HG03342 (cell line): ENCODE measurements at regions not wholly inside any gene's neighbourhood (a gene's known extent, or its start where the extent isn't known, plus 50 kb on each side); places are given as distances from the start of the nearest gene placed in this dataset.
"Not testable (repeated sequence)": the region's sequence is repeated elsewhere in the genome, so short reads cannot be mapped to it uniquely, and the experiment has no call there.

Source experiments
- ATAC-seq: cut with Tn5 transposase; IDR thresholded peaks from one replicate; pipeline ENCODE4 v1.9.1; 2021; ENCODE audit warnings: mild to moderate bottlenecking, moderate library complexity; ENCODE audit not compliant: unreplicated experiment

DNA sequence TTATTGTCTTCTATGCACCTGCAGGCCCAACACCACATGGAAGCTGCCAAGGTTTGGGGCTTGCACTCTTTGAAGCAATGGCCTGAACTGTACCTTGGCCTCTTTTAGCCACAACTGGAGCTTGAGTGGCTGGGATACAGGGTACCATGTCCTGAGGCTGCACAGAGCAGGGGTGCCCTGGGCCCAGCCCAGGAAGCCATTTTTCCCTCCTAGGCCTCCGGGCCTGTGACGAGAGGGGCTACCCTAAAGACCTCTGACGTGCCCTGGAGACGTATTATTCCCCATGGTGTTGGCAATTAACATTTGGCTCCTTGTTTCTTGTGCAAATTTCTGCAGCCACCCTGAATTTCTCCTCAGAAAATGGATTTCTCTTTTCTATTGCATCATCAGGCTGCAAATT is 519.9 kb upstream of the MAGEB18 start:
- ATAC-seq: no peak

DNA sequence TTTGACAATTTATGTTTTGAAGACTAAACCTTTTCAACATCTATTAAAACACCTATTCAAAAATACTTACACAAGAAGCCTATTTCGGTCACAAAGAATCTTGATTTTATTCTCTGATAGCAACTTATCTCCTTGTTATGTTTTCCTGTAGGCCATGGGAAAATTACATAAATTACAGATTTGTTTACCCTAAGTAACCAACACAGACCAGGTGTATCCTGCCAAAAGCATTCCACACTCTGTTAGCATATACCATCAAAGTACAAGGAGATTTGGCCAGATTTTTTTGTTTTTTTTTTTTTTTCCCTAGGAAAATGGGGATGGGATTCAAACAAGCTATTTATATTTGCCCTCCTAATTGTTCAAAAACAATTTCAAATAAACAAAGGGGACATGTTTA is 497.9 kb upstream of the MAGEB18 start:
- ATAC-seq: no peak

DNA sequence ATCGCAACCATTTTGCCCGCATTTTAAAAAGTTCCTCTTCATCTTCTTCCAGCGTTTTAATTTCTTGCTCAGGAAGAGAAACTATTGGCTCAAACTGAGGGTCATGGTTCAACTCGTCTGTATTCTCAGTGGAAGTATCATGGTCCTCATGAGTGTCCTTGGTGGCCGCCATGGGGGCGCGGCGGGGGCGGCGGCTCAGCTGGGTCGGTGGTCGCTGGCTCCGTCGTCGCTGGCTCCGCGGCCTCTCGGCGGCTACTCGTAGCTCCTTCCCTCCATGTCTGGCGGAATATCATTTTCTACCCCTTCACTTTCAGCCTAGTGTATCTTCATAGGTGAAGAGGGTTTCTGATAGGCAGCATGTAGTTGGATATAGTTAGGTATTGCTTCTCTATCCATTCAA is 492.0 kb upstream of the MAGEB18 start:
- no peak for ATAC-seq

DNA sequence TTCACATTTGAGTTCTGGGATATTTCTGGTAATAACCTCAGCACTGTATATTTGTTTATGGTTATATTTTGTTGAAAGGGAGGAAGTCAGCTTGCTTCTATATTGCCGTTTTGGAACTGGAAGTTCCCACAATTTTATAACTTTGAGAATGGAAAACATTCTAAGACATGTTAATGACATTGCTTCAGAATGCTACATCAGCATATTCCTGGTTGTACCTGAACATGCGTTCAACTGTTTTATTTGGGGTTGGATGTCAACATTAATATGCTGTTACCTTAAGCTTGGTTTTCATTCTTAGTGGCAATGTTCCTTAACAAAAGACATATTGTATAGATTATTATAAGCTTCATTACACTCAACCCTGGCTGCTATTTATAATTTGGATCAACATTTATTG is 489.4 kb upstream of the MAGEB18 start:
- ATAC-seq: no peak

DNA sequence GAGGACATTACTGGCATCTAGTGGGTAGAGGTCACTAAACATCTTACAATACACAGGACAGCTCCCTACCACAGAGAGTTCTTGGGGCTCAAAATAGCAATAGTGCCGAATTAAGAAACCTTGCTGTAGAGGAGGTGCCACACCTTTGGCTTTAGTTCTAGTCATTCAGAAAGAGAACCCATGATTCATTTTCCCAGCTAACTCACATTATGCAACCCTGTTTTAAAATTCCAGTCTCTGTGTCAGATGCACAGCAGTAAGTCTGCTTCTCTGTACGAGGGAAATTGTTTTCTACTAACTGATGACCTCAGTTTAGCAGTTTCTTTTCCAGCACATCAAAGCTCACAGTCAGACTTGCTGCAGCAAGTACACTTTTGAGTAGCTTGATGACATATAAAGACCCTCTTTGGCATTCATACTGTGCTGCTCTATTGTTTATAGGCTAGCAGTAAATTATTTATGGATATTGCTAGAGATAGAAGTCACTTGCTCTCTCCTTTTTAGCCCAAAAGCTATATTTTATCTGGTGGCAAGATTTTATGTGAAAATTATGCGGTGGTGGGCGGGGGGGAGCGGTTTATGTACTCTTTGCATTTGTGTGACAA is 487.8 kb upstream of the MAGEB18 start:
- no peak for ATAC-seq

DNA sequence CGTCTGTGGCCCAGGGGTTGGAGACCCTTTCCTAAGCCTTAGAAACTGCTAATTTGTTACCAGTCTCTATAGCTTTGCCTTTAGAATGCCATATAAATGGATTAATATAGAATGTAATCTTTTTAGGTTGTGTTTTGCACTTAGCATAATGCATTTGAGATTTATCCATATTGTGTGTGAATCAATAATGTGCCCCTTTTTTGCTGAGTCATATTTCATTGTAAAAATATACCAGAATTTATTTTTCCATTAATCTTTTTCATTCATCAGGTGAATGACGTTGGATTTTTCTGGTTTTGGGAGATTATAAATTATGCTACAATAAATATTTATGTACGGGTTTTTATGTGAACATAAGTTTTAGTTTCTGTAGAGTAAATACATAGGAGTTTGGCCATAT is 478.8 kb upstream of the MAGEB18 start:
- no peak for ATAC-seq

DNA sequence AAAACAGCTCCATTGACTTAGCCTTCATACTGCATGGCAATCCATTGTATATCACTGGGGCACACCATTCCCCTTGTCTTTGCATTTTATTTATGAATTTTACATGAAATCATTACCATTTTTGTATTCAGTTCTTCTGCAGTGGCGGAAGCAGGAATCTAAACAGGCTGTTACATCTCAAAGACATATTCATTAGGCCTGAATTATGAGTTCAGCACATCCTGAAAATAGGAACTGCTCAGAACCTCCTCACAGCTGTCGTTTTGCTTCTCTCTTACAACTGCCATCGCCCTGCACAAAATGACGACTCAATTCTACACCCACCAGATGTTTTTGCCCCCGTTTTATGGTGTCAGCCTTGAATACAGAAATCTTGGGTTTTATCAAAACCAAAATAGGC is 474.4 kb upstream of the MAGEB18 start:
- no peak for ATAC-seq

DNA sequence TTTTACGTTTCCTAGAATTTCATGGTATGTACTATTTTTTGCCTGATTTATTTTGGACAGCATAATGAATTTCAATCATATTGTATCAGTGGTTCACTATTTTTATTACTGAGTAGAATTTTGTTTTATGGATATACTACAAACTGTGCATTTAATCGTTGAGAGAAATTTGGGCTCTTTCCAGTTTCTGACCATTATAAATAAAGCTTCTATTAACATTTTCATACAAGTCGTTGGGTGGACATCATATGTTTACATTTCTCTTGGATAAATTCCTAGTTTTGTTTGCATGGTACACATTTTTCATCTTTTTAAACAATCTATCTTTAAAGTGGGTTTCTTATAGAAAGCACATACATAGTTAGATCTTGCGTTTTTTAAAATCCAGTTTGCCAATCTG is 472.7 kb upstream of the MAGEB18 start:
- no peak for ATAC-seq

DNA sequence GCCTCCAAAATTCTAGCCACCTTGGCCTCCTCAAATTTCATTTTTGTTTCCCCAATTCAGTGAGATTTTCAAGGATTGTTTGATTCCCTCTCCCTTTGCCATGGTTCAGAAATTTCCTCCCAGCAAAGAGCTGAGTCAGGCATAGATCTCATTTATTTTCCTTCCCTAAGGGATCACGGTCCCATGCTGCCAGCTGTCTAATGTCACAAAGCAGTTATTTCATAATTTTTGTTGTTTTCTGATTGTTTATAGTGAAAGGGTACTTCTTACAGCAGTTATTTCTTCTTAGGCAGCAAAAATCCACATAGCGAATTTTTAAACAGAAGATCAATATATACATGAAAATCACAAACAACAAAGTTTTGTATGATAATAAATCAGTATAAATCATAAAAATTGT is 470.5 kb upstream of the MAGEB18 start:
- no peak for ATAC-seq

DNA sequence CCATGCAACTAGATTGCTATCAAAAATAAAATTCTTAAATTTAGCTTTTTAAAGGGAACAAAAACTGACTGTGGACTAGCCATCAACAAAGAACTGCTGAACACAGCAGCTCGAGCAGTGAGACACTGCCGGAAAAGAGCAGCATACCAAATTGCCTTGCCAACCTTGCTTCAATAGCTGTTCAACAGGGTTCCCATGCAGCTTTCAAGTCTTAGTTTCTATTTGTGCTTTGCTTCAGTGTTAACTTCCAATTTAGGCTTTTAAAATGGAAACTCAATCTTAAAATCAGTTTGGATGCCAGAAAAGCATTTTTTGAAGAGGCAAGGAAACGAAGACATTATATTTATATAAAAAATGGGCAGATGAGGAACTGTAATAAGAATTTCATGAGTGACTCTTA is 463.4 kb upstream of the MAGEB18 start:
- ATAC-seq: no peak

DNA sequence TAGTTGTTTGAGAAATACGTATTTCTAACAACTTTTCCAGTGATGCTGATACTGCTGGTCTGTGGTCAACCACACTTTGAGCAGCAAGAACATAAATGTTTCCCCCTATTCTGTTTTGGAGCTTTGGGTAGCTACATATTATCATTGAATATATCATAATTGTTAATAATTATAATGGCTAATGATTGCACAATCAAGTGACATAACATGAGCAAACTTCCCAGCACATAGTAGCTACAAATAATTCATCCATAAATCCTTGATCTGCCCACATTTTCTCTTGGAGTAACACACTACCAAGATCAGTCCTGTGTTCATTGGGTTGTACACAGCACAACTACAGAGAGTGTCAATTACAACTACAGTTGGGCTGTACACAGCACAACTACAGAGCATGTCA is 436.3 kb upstream of the MAGEB18 start:
- ATAC-seq: no peak

DNA sequence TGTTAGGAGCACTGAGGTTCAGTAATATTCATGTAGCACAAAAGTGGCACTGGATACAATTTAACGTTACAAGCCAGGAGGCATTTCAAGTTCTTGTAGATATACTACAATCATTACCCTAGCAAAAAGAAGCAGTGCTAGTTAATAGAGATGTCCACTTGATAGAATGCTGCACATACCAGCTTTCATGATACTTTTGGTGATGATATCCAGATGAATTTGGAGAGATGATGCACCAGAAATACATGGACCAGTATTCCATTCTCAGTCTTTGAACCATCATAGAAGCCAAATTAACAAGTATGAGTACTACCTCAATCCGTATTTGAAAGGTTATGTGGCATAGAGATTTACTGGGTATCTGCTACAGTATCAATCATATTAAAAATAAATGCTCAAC is 421.0 kb upstream of the MAGEB18 start:
- no peak for ATAC-seq

DNA sequence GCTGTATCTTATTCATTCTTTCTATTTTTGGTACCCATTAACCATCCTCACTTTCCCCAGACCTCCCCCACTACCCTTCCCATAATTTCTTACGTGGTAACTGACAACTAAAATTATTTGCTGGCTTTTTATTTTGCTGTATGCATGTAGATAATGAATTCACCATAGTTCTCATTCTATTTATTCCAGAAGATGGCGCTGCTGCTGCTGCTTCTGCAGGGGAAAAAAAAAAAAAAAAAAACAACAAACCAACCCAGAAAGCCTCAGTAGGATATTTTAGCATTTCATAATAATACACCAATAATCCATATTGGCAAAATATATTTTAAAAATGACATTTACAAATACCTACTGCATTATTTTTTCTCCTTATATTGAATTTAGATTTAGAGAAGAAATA is 416.6 kb upstream of the MAGEB18 start:
- no peak for ATAC-seq

DNA sequence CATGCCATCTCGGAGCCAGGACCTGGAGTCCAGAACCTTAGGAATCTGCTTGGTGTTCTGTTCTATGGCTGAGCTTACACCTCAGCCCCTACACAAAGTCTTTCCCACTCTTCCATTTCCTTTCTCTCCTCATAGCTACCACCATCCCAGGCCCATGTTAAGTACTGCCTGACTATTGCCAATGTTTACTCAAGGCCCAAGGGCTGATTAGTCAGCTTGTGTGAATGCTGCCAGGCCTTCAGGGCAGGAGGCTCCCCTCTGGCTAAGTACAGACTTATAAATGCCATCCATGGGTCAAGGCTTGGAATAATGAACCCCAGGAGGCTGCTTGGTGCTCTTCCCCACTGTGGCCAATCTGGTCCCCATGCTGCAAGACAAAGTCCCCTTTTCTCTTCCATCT is 411.6 kb upstream of the MAGEB18 start:
- ATAC-seq: no peak

DNA sequence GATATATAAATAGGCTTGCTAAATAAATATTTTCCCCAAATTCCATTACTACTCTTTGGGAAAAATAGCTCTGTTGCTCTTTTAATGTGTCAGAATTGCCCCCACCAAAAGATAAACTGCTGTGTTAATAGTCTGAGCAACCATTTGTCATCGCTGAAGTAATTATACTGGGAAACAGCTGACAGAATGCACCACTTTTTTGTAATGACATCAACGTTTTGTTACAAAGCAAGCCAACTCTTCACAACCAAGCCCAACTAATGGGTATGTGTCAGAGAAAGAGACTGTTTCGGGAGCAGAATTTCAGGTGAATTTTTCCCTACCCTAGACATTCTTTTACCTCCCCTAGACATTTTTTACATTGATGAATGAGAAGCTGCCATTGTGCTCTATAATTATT is 405.0 kb upstream of the MAGEB18 start:
- no peak for ATAC-seq

DNA sequence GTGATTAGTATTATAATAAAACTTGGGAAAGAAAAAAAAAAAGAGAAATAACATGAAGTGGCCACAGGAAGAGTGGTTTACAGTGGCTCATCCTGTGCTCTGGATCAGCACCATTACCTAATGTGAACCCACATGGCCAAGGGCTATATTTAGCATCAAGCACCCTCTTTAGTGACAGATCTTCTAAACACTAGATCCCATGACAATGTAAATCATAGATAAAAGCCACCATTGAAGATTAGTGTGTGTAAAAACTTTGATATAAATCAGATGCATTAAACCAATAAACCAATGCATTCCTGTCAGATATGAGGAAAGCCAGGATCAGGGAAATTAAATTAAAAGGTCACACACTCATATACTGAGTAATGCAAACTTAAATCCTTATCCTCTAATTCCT is 400.6 kb upstream of the MAGEB18 start:
- no peak for ATAC-seq

DNA sequence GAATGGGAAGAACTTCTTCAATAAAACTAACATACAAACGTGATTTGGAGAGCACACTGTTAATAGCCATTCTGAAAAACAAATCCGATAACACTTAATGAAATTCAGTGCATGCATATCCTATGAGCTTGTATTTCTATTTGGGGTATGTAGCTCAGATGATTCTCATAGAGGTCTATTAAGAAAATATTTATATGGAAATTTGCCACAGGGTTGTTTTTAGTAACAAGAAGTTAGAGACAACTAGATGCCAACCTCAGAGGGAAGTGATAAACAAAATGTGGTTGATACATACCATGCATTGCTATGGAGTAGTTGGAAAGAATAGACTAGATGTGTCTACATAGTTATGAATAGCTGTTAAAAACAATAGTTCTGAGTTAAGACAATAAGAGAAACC is 395.8 kb upstream of the MAGEB18 start:
- no peak for ATAC-seq

DNA sequence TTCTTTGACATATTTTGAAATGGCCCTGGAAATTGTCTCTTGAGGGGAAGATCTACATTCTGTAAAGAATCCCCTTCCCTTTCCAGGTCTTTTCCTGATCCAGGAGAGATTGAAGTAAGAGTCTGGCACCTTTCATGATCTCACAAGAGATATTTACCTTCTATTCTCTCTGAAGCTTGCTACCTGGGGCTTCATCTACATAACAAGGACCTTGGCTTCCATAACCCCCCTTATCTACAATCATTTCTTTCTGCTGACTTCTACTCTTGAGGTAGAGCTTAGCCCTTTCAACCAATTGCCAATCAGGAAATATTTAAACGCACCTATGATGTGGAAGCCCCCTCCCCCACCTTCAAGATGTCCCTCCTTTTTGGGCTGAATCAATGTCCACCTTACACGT is 383.7 kb upstream of the MAGEB18 start:
- ATAC-seq: no peak

DNA sequence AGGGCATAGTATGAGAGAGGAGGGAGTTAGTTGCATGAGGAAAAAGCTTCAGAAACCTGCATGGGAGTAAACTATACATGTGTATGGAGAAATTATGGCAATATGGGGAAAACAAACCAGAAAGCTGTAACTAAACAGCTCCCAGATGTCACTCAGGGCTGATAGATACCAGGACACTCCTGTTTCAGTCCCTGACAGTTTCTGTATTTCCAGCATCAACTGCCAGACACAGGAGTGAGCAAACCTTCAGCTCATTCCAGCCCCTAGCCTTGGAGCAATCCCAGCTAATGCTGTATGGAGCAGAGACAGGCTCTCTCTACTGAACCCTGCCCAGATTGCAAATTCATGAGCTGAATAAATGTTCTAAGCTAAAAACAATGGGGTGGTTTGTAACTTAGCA is 382.9 kb upstream of the MAGEB18 start:
- no peak for ATAC-seq

DNA sequence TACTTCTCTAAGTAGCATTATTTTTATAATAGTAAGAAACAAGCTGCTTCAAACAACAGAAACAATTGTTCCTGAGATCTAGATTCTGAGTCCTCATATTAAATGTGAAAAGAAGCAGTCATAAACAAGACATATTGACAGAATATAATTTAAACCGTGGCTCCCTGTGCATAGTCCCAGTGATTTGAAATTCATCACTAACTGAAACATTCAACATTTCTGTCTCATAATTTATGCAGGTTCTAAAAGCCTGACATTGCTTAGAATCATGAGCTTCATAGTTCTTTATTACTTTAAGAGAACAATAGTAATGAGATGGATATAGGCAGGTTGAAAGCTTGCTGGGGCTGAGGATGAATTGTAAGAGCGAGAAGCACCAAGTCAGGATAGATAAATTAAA is 375.5 kb upstream of the MAGEB18 start:
- ATAC-seq: no peak

DNA sequence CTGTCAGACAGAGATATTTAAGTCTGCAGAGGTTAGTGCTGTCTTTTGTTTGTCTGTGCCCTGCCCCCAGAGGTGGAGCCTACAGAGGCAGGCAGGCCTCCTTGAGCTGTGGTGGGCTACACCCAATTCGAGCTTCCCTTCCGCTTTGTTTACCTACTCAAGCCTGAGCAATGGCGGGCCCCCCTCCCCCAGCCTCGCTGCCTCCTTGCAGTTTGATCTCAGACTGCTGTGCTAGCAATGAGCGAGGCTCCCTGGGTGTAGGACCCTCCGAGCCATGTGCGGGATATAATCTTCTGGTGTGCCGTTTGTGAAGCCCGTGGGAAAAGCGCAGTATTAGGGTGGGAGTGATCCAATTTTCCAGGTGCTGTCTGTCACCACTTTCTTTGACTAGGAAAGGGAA is 366.3 kb upstream of the MAGEB18 start:
- not testable (repeated sequence) for ATAC-seq

DNA sequence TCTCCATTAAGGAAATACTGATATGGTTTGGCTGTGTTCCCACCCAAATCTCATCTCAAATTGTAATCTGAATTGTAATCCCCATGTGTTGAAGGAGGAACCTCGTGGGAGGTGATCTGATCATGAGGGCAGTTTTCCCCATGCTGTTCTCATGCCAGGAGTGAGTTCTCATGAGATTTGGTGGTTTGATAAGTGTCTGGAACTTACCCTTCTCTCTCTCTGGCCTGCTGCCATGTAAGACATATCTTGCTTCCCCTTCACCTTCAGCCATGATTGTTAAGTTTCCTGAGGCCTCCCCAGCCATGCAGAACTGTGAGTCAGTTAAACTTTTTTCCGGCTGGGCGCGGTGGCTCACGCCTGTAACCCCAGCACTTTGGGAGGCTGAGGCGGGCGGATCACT is 340.3 kb upstream of the MAGEB18 start:
- ATAC-seq: not testable (repeated sequence)

DNA sequence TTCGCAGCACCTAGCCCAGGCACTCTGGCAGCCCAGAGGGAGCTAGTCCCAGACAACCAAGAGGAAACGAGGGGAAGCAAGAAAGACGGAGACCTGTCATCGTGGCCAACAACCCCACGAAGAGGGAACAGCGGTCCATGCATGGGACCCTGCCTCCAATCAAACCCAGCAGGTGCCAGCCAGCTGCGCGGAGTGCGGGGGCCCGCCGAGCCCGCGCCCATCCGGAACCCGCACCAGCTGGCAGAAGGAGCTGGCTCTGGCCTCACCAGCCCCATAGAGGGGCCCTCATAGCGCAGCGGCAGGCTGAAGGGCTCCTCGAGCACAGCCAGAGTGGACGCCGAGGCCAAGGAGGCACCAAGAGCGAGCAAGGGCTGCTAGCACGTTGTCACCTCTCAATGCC is 332.4 kb upstream of the MAGEB18 start:
- ATAC-seq: no peak

DNA sequence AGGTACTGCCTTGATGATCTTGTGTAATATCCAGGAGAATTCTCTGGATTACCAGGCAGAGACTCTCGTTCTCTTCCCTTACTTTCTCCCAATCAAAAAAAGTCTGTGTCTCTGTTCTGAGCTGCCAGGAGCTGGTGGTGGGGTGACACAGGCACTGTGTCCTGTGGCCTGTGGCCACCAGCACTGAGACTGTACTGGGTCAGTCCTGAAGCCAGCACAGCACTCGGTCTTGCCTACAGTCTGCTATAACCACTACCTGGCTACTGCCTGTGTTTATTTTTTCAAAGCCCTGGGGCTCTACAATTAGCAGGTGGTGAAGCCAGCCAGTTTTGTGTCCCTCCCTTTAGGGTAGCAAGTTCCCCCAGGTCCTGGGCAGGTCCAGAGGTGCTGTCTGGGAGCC is 331.1 kb upstream of the MAGEB18 start:
- ATAC-seq: no peak
